Dermis microvascular lymphatic vessel endothelial cell (primary cell): ENCODE measurements at regions not wholly inside any gene's neighbourhood (a gene's known extent, or its start where the extent isn't known, plus 50 kb on each side); places are given as distances from the start of the nearest gene placed in this dataset.
A peak's percentile ranks its signal among the peaks of the same experiment; 100 is the strongest.

Experiments
- DNase-seq, 2 donors: peaks; one replicate each; pipeline versions ENCODE4 v3.0.0 to v3.0.0-alpha.2; 2010; ENCODE audit warnings: low read depth in 2 of 2

GRCh38 chr2:198438331-198438730 lies 633.9 kb downstream of the PLCL1 start:
- no peak for DNase-seq

- no peak for DNase-seq
Measured at GRCh38 chr2:198424112-198424511, 619.7 kb downstream of the PLCL1 start.

- DNase-seq: no peak
Measured at GRCh38 chr2:198417836-198418235, 613.4 kb downstream of the PLCL1 start.

GRCh38 chr2:198414976-198415375 lies 610.6 kb downstream of the PLCL1 start:
- no peak for DNase-seq

- no peak for DNase-seq
Measured at GRCh38 chr2:198411936-198412335, 607.5 kb downstream of the PLCL1 start.

- DNase-seq: no peak
Measured at GRCh38 chr2:198408171-198408570, 603.8 kb downstream of the PLCL1 start.

GRCh38 chr2:198405311-198405710 lies 600.9 kb downstream of the PLCL1 start:
- DNase-seq: no peak

GRCh38 chr2:198401644-198402043 lies 597.3 kb downstream of the PLCL1 start:
- no peak for DNase-seq

GRCh38 chr2:198400999-198401398 lies 596.6 kb downstream of the PLCL1 start:
- no peak for DNase-seq

- no peak for DNase-seq
Measured at GRCh38 chr2:198394208-198394607, 589.8 kb downstream of the PLCL1 start.

GRCh38 chr2:198390670-198391069 lies 586.3 kb downstream of the PLCL1 start:
- no peak for DNase-seq

- DNase-seq: no peak
Measured at GRCh38 chr2:198387677-198388076, 583.3 kb downstream of the PLCL1 start.

GRCh38 chr2:198385856-198386255 lies 581.5 kb downstream of the PLCL1 start:
- DNase-seq: no peak

- no peak for DNase-seq
Measured at GRCh38 chr2:198385326-198385725, 580.9 kb downstream of the PLCL1 start.

GRCh38 chr2:198383392-198383791 lies 579.0 kb downstream of the PLCL1 start:
- DNase-seq: no peak

GRCh38 chr2:198382811-198383210 lies 578.4 kb downstream of the PLCL1 start:
- no peak for DNase-seq

- no peak for DNase-seq
Measured at GRCh38 chr2:198376677-198377076, 572.3 kb downstream of the PLCL1 start.

- no peak for DNase-seq
Measured at GRCh38 chr2:198375083-198375410, 570.7 kb downstream of the PLCL1 start.

GRCh38 chr2:198374375-198375082 lies 570.1 kb downstream of the PLCL1 start:
- peak; percentile 27 to 61 for DNase-seq

GRCh38 chr2:198371921-198372543 lies 567.6 kb downstream of the PLCL1 start:
- no peak for DNase-seq

- no peak for DNase-seq
Measured at GRCh38 chr2:198371329-198371728, 566.9 kb downstream of the PLCL1 start.

GRCh38 chr2:198368089-198368488 lies 563.7 kb downstream of the PLCL1 start:
- DNase-seq: no peak

GRCh38 chr2:198362740-198363139 lies 558.3 kb downstream of the PLCL1 start:
- no peak for DNase-seq

GRCh38 chr2:198359308-198359707 lies 554.9 kb downstream of the PLCL1 start:
- no peak for DNase-seq
